ENCODE measurements at regions not wholly inside any gene's neighbourhood (a gene's known extent, or its start where the extent isn't known, plus 50 kb on each side); places are given as distances from the start of the nearest gene placed in this dataset.
"Not testable (repeated sequence)": the region's sequence is repeated elsewhere in the genome, so short reads cannot be mapped to it uniquely, and the experiment has no call there.

- no peak for DNase-seq (ENCODE audit: low spot score)
- Histone ChIP-seq H3K9me3 (no peaks in the 10 kb centered on the region), H3K4me1 (replicated peaks) (no peaks in the 10 kb centered on the region), H3K4me3 (no peak overlapping the region), H3K27ac (no peak overlapping the region), H3K36me3 (no peaks in the 10 kb centered on the region), H3K27me3 (replicated peaks; ENCODE audit: insufficient read depth) (no peaks in the 10 kb centered on the region)
- no peak for TF ChIP-seq POLR2AphosphoS5 (IDR thresholded peaks at IDR 0.05)
- no peak for TF ChIP-seq POLR2A (IDR thresholded peaks at IDR 0.05)
- no peak for TF ChIP-seq CTCF (IDR thresholded peaks at IDR 0.05)
- WGBS = 81% methylated on average over 2 of the region's 2 CpGs
- intact Hi-C loops (cut with DNase I) = no loop called here
Observed at GRCh38 chr6:48388044-48388443, 277.0 kb upstream of the PTCHD4 start.

GRCh38 chr6:48378884-48379407 is 267.9 kb upstream of the PTCHD4 start:
- TF ChIP-seq POLR2AphosphoS5 (IDR thresholded peaks at IDR 0.05) (no peak), POLR2A (IDR thresholded peaks at IDR 0.05) (no peak), CTCF (IDR thresholded peaks at IDR 0.05) (no peak)
- no peak for DNase-seq (ENCODE audit: low spot score)
- H3K9me3 ChIP-seq = no peaks in the 10 kb centered on the region
- no peak overlapping the region for H3K27ac ChIP-seq
- H3K27me3 ChIP-seq (replicated peaks; ENCODE audit: insufficient read depth) = no peaks in the 10 kb centered on the region
- intact Hi-C loops (cut with DNase I) = no loop called here
- no peaks in the 10 kb centered on the region for H3K4me1 ChIP-seq (replicated peaks)
- no peaks in the 10 kb centered on the region for H3K36me3 ChIP-seq
- no peak overlapping the region for H3K4me3 ChIP-seq

GRCh38 chr6:48377115-48377514 is 266.1 kb upstream of the PTCHD4 start:
- Histone ChIP-seq H3K4me3 (no peak overlapping the region), H3K27me3 (replicated peaks; ENCODE audit: insufficient read depth) (no peaks in the 10 kb centered on the region), H3K4me1 (replicated peaks) (no peaks in the 10 kb centered on the region), H3K9me3 (no peaks in the 10 kb centered on the region), H3K27ac (no peak overlapping the region), H3K36me3 (no peaks in the 10 kb centered on the region)
- intact Hi-C loops (cut with DNase I) = no loop called here
- WGBS = 93% methylated on average over 3 of the region's 3 CpGs
- no peak for DNase-seq (ENCODE audit: low spot score)
- TF ChIP-seq POLR2AphosphoS5 (IDR thresholded peaks at IDR 0.05) (no peak), POLR2A (IDR thresholded peaks at IDR 0.05) (no peak), CTCF (IDR thresholded peaks at IDR 0.05) (no peak)

- H3K27me3 ChIP-seq (replicated peaks; ENCODE audit: insufficient read depth); H3K36me3 ChIP-seq; DNase-seq (ENCODE audit: low spot score); H3K27ac ChIP-seq; H3K4me3 ChIP-seq; H3K9me3 ChIP-seq; H3K4me1 ChIP-seq (replicated peaks); intact Hi-C loops (cut with DNase I): not testable (repeated sequence)
- 98% methylated on average over 11 of the region's 34 CpGs for WGBS
Observed at GRCh38 chr6:48371226-48371625, 260.2 kb upstream of the PTCHD4 start.

GRCh38 chr6:48369100-48369499 is 258.1 kb upstream of the PTCHD4 start:
- Histone ChIP-seq H3K9me3 (no peaks in the 10 kb centered on the region), H3K27me3 (replicated peaks; ENCODE audit: insufficient read depth) (no peaks in the 10 kb centered on the region), H3K4me1 (replicated peaks) (no peaks in the 10 kb centered on the region), H3K27ac (no peak overlapping the region), H3K36me3 (no peaks in the 10 kb centered on the region), H3K4me3 (no peak overlapping the region)
- WGBS = 95% methylated on average over 2 of the region's 2 CpGs
- TF ChIP-seq POLR2AphosphoS5 (IDR thresholded peaks at IDR 0.05) (no peak), CTCF (IDR thresholded peaks at IDR 0.05) (no peak), POLR2A (IDR thresholded peaks at IDR 0.05) (no peak)
- no peak for DNase-seq (ENCODE audit: low spot score)
- intact Hi-C loops (cut with DNase I) = no loop called here

Data from prostate gland (tissue), 2 donors.